ENCODE measurements at regions not wholly inside any gene's neighbourhood (a gene's known extent, or its start where the extent isn't known, plus 50 kb on each side); places are given as distances from the start of the nearest gene placed in this dataset.

DNA sequence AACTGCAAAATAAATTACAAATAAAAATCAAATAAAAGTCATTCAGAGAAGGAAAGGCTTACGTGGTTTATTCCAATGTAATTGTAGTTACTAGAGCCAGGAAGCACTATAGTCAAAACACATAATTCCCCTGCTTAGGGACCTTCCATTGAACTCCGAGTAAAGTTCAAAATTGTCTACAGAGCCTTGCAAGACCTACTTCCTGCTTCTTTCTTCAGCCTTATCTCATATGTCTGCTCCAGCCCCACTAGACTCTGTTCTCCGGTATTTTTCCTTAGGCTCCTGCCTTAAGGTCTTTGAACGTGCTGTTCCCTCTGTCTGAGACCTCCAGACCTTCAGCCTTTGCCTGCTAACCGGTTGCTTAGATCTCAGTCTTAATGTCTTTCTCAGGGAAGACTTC, 104.3 kb downstream of the ARL6IP6 start:
- DNase-seq: no peak
- intact Hi-C loops (cut with DNase I): no loop called here

DNA sequence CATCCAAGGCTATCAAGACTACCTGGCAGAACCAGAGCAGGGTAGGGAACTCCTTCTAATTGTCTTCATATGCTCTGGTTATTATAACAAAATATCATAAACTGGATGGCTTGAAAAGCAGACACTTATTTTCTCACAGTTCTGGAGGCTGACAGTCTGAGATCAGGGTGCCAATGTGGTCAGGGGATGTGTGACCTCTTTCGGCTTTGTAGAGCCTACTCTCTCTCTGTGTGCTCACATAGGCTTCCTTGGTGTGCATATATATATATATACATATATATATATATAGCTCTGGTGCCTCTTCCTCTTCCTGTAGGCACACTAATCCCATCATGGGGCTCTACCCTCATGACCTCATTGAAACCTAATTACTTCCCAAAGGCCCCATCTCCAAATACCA, 101.6 kb downstream of the ARL6IP6 start:
- intact Hi-C loops (cut with DNase I): no loop called here

DNA sequence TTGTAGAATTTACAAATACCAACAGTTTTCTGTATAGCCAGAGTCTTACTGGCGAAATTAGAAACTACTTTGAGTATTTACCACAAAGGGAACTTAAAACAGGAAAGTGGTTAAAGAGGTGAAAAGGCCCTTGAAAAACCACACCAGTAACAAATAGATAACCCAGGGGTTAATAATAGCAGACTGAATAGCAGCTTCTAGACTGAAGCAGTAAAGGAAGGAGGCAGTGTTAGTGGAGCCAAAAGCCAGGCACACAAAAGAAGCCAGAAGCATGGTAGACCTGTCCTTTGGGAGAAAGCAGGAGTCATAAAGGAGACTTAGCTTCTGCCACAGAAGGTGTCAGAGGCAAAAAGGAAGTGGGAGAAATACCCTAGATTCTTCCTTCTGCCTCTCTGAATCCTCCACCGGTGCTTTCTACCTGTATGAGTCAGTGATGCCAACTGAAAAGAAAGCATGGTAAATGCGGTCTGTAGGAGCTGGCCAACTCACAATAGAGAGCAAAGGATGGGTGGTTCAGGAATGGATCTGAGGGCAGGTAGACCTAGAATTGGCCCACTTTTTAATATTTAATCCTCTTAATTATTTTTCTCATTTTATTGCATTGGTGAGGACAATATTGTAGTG, 97.3 kb downstream of the ARL6IP6 start:
- intact Hi-C loops (cut with DNase I): no loop called here
- no peak for DNase-seq

More for the DNA sequence above, 101.6 kb downstream of the ARL6IP6 start:
- no peak for DNase-seq

DNA sequence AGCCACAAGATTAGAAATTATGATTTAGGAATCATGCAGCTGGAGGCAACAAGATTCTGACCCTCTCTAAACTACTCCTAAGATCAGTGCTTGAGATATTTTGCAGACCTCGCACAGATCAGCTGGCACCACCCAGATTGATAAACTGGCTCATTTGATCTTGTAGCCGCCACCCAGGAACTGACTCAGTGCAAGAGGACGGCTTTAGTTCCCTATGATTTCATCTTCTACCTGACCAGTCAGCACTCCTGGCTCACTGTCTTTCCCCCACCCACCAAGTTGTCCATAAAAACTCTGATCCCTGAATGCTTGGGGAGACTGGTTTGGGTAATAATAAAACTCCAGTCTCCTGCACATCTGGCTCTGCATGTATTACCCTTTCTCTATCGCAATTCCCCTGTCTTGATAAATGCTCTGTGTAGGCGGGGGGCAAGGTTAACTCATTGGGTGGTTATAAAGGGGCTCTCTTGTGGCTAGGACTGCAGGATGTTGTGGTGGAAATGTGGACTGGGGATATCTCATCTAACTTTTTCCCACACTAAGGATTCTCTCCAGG, 96.1 kb downstream of the ARL6IP6 start:
- DNase-seq: no peak
- intact Hi-C loops (cut with DNase I): no loop called here

DNA sequence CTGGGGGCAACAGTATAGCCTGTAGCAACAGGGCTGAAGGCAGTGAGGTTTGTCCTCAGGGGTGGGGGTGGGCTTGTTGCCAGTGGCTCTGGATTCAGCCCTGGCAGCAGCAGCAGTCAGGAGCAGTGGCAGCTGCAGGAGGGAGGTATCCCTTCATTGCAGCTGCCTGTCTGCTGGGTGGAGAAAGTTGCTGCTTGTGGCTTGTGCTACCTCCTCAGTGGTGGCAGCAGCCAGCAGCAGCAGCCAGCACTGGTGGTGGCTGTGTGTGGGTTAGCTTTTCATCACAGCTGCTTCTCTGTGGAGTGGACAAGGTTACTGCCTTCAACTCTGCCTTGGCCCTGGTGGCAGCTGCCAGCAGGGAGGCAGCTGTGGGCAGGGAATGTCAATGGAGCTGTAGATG, 94.9 kb downstream of the ARL6IP6 start:
- intact Hi-C loops (cut with DNase I): no loop called here
- DNase-seq: no peak
